GM18870 (cell line): ENCODE measurements at regions not wholly inside any gene's neighbourhood (a gene's known extent, or its start where the extent isn't known, plus 50 kb on each side); places are given as distances from the start of the nearest gene placed in this dataset.

Experiments
- ATAC-seq: cut with Tn5 transposase; IDR thresholded peaks from one replicate; pipeline ENCODE4 v1.9.1; 2021; ENCODE audit warnings: moderate library complexity; ENCODE audit not compliant: unreplicated experiment

DNA sequence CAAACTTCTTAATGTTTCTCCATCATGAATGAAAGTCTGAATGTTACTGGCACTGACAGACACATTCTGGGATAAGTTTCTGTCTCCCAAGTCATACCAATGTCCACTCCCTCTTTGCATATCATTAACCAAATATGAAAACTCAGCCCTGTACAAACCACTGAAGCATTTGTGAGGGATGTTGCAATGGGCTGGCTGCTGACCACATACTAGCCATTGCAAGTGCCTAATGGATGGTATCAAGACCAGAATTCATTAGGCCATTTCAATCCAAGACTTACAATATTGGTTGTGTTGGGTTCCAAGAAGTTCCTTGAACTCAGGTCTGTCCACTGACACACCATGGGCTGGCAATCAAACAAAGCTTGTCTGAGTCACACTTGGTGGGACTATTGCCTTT, 73.8 kb downstream of the CBLN2 start:
- ATAC-seq = no peak

DNA sequence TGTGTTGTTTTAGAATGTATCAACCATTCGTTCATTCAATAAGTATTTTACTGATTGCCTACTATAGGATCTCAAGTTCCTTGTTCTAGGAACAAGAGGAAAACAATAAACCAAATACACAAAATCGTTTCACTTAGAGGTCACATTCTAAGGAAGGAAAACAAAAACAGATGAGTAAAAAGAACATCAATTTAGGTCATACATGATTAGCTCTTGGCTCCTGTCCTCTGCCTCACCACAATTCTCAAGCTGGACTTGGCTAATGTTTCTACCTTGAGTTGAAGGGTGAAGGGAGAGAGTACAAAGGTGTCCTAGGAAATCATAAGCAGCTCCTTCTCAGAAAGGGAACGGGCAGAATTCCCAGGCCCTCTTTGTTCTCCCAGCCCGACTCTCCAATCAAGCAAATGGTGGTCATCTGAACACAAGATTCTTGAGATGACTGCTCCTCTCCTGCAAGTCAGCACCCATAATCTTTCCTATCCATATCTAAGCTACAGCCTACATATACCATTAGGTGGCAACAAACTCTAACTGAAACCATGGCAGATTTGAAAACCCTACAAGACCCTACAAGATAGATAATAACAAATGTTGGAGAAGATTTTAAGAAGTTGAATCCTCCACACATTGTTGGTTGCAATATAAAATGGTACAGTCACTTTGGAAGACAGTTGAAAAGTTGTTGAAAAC, 76.0 kb downstream of the CBLN2 start:
- ATAC-seq = no peak

DNA sequence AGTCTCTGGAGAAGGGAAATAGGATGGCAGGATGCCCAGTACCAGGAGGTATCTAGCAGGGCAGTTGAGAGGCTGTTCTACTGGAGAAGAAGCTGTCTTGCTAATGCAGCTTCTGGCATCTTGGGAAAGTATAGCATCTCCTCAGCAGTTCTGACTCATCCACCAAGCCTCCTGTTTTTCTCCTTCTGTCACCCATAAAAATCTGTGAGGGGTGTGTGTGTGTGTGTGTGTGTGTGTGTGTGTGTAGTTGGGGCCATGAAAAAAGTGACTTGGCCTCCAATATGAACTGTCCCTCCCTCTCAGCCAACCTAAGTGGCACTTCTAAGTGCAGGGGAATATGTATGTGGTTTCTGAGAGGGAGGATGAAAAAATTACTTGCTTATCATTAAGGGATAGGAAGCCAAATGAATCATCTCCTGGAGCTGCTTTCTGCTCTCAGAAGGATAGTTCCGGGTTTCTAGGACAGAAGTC, 83.9 kb downstream of the CBLN2 start:
- ATAC-seq = no peak

DNA sequence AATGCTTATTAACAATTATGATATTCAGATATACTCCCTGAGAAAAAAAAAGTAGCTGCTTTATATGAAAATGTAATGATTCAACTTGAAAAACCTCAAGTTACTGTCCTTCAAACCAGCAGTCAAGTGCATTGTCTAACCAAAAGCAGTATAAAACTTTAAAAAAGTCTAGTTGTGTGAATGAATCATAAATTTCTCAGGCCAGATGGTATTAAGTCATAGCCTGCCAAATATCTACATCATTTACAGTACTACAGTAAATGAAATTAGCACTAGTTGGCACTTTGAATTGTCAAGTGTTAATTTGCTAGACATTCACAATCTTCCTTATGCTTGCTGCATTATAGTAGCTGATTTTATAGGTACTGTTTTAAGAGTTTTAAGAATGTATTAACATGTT, 85.9 kb downstream of the CBLN2 start:
- no peak for ATAC-seq

DNA sequence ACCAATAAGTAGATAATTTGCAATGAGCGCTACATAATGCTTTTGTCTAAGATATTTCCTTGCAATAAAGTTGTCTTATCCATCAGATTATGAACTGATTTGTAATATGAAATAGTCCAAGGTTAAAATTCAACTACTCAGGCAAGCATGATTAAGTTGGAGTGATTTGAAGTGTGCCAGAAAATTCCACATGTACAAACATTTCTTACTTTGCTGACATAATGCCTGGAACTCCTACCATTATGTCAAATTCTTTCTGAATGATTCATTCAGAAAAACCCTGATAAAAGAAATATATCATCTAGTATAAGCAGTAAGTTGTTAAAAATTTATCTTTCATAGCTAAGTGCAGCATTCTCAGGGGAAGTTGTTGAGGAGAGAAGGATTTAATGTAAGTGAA, 87.3 kb downstream of the CBLN2 start:
- ATAC-seq = no peak

DNA sequence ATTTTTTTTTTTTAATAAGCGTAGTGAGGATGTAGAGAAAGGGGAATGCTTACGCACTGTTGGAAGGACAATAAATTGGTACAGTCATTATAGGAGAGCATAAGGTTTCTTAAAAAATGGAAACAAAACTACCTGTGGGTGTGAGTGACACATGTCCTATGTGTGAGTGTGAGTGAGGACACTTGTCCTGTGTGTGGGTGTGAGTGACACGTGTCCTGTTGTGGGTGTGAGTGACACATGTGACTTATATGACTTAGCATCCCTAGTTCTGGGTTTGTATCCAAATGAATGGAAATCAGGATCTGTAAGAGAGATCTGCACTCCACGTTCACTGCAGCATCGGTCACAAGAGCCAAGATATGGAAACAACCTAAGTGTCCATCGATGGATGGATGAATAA, 91.8 kb downstream of the CBLN2 start:
- ATAC-seq = no peak

DNA sequence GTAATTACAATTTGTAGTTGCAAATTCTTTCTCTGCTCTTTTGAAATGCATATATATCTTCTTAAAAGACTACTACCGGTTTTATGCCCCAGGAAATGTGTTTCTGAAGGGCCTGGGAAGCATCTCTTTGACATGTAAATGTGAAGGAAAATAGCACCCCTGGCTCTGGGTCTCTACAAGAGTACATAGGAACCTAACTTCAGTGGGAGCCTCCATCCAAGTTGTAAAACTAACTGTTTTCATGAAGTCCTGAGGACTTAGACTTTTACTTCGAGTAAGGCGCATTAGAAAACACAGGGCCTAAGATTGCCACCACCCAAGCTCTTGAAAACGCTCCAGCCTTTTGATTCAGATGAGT, 99.4 kb downstream of the CBLN2 start:
- no peak for ATAC-seq

DNA sequence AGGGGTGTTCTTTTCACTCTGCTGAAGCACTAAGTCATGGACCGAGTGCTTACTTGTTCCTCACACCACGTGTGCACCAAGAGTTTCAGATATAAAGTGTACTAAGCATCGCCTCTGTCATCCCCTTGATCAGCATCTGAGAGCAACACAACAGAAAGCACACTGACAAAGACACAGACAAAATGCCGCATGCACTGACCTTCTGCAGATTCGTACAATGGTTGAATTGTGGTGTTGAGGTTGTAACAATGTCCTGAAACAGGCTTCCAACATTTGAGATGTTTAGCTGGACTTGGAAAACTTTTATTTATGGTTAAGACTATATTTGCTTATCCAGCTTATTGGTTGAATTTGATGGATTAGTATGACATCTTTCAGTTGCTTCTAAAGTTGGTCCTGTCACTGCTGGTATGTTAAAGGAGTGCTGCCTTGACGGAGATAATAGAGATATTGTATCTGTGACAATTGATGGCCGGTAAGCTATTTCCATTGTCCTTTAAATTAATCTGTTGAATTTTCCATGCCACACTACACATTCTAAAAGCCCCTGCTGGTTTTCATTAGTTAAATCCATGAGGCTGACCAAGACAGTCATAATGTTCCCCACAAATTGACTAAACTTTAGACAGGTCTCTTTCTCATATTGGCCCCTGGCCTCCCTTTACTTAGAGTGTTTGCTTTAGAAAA, 99.9 kb downstream of the CBLN2 start:
- ATAC-seq = no peak

DNA sequence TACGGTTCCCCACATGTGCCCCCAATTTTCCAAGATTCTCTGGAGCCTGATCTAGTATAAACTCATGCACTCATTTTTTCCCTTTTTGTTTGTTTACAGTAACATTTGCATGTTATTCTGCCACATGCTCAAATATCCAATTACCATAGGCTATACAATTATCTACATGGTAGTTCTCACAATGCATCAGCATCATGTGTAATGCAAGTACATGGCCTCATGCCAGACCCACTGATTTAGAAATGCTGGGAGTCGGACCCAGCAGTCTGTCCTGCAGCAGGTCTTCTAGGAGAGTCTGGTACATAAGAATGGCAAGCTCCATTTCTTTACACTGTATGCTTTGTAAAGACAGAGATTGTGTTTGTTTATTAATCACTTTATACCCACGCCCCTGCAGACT, 107.7 kb downstream of the CBLN2 start:
- ATAC-seq = no peak

DNA sequence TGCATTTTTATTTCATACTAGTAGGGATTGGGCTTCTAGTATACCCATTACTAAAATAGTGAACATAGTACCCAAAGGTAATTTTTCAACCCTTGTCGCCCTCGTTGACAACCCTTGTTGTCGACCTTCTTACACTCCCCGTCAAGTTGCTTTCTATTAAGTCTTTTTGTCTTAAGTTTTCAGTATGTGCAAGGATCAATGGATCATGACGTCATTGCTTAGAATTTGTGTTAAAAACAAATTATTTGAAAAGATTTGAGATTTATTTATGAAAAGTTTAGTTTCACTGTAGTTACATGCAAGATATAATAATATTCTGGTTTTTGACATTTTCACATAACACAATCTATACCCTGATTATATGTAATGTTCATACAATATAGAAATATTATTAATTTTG, 110.4 kb downstream of the CBLN2 start:
- ATAC-seq = no peak

DNA sequence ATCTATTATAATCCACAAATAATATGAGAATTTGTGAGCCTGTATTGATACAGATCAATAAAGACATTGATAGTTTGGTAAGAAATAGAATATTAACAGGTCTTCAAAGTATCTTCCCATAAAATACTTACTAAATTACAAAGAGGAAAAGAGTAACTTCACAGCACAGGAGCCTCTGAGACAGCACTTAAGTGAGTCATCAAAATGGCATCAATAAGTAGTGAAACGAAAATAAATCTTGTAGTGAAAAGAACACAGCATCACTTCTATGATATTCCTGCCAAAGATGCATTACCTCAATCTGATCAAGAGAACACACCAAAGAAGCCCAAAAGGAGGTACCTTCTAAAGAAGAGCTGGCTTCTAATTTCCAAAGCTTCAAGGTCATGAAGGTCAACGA, 116.4 kb downstream of the CBLN2 start:
- no peak for ATAC-seq

DNA sequence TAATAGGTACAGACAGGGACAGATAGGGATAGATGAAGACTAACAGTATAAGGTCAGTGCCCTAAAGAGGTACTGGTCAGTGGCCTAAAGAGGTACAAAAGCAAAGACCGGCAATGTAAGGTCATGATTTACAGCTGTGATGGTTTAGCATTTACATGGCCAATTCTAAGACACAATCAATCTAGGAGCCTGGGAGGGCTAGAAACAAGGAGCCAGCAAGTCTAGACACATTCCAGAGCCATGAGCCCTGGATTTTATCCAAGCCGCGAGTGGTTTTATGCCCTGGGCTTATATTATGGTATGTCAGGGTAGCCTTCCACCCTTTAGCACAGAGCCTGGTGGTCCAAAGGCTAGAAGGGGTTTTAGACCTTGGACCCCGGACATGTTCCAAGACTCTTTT, 124.2 kb downstream of the CBLN2 start:
- no peak for ATAC-seq

DNA sequence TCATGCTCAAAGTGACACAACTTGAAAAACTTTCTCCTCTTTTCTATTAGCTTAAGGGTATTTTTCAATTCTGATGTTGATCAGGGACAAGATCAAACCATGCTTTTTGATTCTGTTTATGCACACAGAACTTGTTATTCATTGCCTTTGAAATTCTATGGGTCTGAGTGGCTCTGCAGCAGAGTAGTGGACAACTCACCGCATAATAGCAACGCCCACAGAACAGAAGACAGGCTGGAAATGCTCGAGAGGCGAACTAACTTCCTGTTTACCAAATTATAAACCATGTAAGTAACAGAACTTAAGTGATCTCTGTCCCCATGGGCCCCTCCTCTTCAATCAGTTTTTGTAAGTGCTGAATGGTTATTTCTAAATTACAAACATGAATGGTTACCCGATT, 131.2 kb downstream of the CBLN2 start:
- ATAC-seq = no peak

DNA sequence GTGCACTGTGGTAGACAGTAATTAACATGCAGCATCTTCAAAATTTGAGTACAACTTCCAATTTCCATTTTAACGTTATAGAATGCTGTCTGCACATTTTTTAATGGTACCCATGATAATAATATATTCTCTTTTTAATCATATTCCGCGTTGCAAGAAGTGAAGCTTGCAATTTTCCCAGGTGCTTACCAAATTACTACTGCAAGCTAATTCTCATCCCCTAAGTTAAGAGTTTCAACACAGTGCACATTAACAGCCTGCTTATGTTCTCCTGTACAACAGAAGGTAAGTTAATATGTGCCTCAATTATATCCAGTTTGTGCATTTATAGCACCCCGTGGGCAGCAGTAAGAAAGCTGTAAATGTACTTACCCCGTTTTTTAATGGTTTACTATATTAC, 132.9 kb downstream of the CBLN2 start:
- no peak for ATAC-seq

DNA sequence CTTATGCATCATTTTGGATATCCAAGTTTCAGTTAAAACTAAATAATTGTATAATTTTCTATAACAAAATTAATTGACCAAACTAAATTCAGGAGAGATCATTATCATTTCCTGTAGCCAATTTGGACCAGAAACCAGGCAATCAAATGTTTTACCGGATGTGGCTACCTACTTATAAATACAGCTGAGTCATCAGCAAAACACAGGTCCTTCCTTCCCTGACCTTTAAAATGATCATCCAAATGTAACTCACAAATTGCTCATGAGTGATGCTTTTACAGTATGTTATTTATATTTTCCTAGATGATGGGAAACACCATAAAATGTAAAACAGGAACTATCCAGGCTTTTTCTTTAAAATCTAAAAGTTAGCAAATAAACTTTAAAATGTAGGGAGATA, 133.7 kb downstream of the CBLN2 start:
- ATAC-seq = no peak

DNA sequence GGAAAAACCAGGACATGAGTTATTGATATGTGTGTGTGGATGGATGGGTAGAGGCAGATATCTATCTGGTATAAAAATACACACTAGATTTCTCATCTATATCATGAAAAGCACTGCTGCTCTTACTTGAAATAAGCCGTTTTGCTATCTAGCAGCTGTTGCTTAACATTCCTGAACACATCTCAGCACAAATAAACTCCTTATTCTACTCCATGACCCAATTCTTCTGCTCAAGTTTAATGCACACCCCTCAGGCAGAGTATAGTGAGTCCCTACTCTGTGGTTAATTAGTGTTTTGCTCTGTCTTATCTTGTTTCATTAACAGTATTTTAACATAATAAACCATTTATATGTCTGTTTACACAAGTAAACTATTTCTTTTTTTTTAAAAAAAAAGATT, 134.2 kb downstream of the CBLN2 start:
- no peak for ATAC-seq

DNA sequence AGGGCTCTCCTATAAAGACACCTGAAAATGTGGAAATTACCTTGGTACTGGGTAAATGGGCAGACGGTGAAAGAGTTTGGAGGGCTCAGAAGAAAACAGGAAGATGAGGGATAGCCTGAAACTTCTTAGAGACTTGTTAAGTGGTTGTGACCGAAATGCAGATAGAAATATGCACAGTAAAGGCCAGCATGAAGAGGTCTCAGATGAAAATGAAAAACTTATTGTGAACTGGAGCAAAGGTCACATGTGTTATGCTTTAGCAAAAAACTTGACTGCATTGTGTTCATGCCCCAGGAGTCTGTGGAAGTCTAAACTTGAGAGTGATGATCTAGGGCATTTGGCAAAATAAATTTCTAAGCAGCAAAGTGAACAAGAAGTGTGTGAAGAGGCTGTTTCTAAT, 137.1 kb downstream of the CBLN2 start:
- no peak for ATAC-seq

DNA sequence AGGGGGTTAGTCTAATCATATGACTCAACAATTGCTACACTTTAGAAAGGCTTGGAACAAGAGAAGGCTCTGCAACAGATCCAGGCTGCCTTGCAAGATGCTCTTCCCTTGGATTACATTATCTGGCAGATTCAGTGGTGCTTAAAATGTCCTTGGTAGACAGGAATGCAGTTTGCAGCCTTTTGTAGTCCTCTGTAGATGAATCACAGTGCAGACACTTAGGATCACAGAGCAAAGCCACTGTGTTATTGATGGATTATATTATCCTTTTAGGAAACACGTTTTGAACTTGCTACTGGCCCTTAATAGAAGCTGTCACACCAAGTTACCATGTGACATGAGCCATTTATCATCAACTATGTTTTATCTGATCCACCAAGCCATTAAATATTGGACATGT, 152.2 kb downstream of the CBLN2 start:
- no peak for ATAC-seq

DNA sequence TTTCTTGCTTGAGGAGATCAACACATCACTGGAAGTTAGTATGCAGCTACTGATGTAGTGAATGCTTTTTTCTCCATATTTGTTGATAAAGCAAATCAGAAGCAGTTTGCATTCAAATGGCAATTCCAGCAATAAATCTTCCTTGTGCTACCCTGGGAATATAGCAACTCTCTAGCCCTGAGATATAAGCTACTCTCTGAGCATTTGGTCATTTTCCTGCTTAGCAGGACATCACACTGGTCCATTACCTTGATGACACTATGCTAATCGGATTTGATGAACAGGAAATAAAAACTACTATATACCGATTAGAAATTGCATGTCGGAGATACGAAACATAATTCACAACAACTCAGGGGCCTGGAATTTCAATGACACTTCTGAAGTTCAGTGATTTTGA, 152.7 kb downstream of the CBLN2 start:
- no peak for ATAC-seq

DNA sequence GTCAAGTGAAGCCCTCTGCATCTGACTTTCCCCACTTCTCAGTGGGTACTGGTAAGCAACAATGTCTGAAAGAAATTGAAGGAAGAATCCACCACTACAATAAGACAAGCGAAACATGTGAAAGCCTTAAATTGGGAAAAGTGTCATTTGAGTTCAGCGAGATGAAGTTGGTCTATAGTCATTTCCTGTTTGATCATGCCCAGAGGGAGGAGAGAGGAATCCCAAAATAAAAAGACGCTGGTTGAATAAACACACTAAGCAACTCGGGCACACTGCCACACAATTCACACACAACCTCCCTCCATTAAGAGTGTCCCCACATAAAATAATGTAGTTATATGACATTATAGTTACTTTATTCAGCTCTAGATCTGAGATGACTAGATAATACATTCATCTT, 166.1 kb downstream of the CBLN2 start:
- no peak for ATAC-seq

DNA sequence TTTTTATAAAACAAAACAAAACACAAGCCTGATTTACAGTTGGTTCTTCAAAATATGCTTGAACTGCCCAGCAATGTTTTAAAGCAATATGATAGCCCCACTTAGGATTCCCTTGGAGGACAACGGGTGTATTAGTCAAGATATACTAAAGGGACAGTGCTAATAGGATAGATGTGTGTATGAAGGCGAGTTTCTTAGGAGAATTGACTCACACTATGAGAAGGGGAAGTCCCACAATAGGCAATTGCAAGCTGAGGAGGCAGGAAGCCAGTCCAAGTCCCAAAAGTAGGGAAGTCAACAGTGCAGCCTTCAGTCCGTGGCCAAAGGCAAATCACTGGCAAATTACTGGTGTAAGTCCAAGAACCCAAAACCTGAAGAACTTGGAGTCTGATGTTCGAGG, 167.9 kb downstream of the CBLN2 start:
- ATAC-seq = no peak

DNA sequence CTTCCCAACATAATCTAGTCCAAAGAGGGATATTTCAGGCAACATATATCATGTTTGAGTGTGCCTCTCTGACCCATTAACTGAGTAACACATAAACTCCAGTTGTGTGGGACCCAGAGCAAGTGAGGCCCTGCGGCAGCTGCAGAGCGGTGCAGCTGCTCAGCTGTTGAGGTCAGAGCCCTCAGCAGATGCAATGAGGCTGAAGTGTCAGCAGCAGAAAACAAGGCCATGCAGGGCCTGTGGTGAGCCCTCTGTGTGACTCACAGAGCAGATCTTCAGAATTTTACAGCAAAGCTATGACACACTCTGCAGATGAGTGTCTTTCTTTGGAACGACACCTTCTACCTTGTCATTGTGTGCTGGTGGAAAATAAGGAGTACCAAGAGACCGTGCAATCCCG, 168.5 kb downstream of the CBLN2 start:
- ATAC-seq = no peak

DNA sequence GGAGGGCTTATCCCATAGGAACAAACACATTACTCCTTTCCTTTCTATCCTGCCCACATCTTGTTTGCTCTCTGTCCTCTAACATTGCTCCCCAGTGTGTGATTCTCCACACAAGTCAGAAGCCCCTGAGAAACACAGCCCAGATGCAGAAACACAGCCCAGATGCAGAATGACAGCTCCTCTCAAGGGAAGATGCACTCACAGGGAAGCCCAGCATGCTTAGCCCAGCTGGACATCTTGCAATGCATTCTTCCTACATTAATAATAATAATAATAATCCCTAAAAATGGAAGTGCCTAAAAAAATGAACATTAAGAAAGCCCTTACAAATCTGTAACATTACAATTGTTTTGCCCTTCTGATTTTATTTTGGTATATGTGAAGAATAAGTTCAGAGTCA, 172.1 kb downstream of the CBLN2 start:
- ATAC-seq = no peak
